IMR-90 (cell line): ENCODE measurements at regions not wholly inside any gene's neighbourhood (a gene's known extent, or its start where the extent isn't known, plus 50 kb on each side); places are given as distances from the start of the nearest gene placed in this dataset.

ENCODE experiments used
- ATAC-seq: fragments of 200-7000 bp; cut with Tn5 transposase; 2 replicates; pipeline ENCODE4 v1.9.1; 2020; ENCODE audit warnings: low read depth, mild to moderate bottlenecking, moderate library complexity
- BruUV-seq: library from RNA; stranded (reverse); fragments of 400-500 nt; replicated peaks from 2 replicates; lab custom pipeline; 2021; lab: Mats Ljungman, UMichigan
- CTCF ChIA-PET: fragments of 300-600 bp; formaldehyde crosslinking; extraction: SDS; loops from one replicate; lab custom pipeline; 2021; ENCODE audit warnings: antibody characterized with exemption; lab: Yijun Ruan, JAX
- POLR2A ChIA-PET: fragments of 300-600 bp; sonication (Branson Sonifier 250); formaldehyde crosslinking; loops from one replicate; lab custom pipeline; 2022; ENCODE audit warnings: antibody characterized with exemption; ENCODE audit not compliant: unreplicated experiment; lab: Charles Lee
- DNase-seq: peaks from one replicate; pipeline ENCODE4 v3.0.0; 2013
- H2AFZ ChIP-seq: replicated peaks from 2 replicates; pipeline ENCODE3; 2013; ENCODE audit warnings: low read length, mild to moderate bottlenecking; ENCODE audit not compliant: poor library complexity
- H2AK5ac ChIP-seq: 2 replicates; pipeline ENCODE4 v1.6.1; 2013; ENCODE audit warnings: low read depth, low read length, inconsistent platforms
- H2AK9ac ChIP-seq: replicated peaks from 2 replicates; pipeline ENCODE3; 2013; ENCODE audit warnings: mild to moderate bottlenecking, low read depth, low read length, moderate library complexity; ENCODE audit not compliant: poor library complexity
- H2BK120ac ChIP-seq: 2 replicates; pipeline ENCODE4 v1.6.1; 2013; ENCODE audit warnings: low read depth, low read length, inconsistent platforms
- H2BK15ac ChIP-seq: 3 replicates; pipeline ENCODE4 v1.6.1; 2013; ENCODE audit warnings: low read depth, low read length, inconsistent platforms
- H2BK20ac ChIP-seq: 2 replicates; pipeline ENCODE4 v1.6.1; 2013; ENCODE audit warnings: low read depth, mild to moderate bottlenecking, inconsistent platforms, low read length, moderate library complexity
- H2BK5ac ChIP-seq: 2 replicates; pipeline ENCODE4 v1.6.1; 2013; ENCODE audit warnings: mild to moderate bottlenecking, low read depth, low read length, inconsistent platforms; ENCODE audit not compliant: poor library complexity, severe bottlenecking
- H3K14ac ChIP-seq: replicated peaks from 2 replicates; pipeline ENCODE4 v1.6.1; 2013; ENCODE audit warnings: low read depth, low read length, inconsistent platforms
- H3K18ac ChIP-seq: 2 replicates; pipeline ENCODE4 v1.6.1; 2013; ENCODE audit warnings: low read depth, low read length, control low read depth
- H3K23ac ChIP-seq: 2 replicates; pipeline ENCODE4 v1.6.1; 2013; ENCODE audit warnings: low read depth, low read length, inconsistent platforms
- H3K27ac ChIP-seq: 2 replicates; pipeline ENCODE4 v1.5.1; 2013; ENCODE audit warnings: mild to moderate bottlenecking, control low read depth, low read length; ENCODE audit not compliant: insufficient read depth
- H3K27me3 ChIP-seq: 2 replicates; pipeline ENCODE4 v1.6.1; 2013; ENCODE audit warnings: low read length; ENCODE audit not compliant: control insufficient read depth, insufficient read depth
- H3K36me3 ChIP-seq: 2 replicates; pipeline ENCODE4 v1.6.1; 2013; ENCODE audit warnings: low read length, mixed read lengths; ENCODE audit not compliant: control insufficient read depth, insufficient read depth
- H3K4ac ChIP-seq: 2 replicates; pipeline ENCODE4 v1.6.1; 2013; ENCODE audit warnings: low read depth, low read length, inconsistent platforms
- H3K4me1 ChIP-seq: 2 replicates; pipeline ENCODE4 v1.6.1; 2013; ENCODE audit warnings: low read length, mixed read lengths; ENCODE audit not compliant: control insufficient read depth, insufficient read depth
- H3K4me2 ChIP-seq: 2 replicates; pipeline ENCODE4 v1.6.1; 2013; ENCODE audit warnings: low read depth, mild to moderate bottlenecking, control low read depth, low read length, moderate library complexity
- H3K4me3 ChIP-seq: 2 replicates; pipeline ENCODE4 v1.5.1; 2013; ENCODE audit warnings: low read depth, mild to moderate bottlenecking, control low read depth, low read length, moderate library complexity; ENCODE audit not compliant: insufficient read depth
- H3K56ac ChIP-seq: 2 replicates; pipeline ENCODE4 v1.6.1; 2013; ENCODE audit warnings: low read length, inconsistent platforms; ENCODE audit not compliant: insufficient read depth; ENCODE audit errors: extremely low read depth
- H3K79me1 ChIP-seq, 2 experiments: 2 replicates each; pipeline ENCODE4 v1.6.1; 2013; ENCODE audit warnings: low read length in 2 of 2, inconsistent platforms in 1 of 2, low read depth in 1 of 2
- H3K9ac ChIP-seq: 2 replicates; pipeline ENCODE4 v1.6.1; 2013; ENCODE audit warnings: low read depth, low read length, control low read depth
- H3K9me1 ChIP-seq: 2 replicates; pipeline ENCODE4 v1.6.1; 2013; ENCODE audit warnings: low read length, inconsistent platforms; ENCODE audit not compliant: insufficient read depth
- H3K9me3 ChIP-seq: 2 replicates; pipeline ENCODE4 v1.6.1; 2013; ENCODE audit warnings: low read length; ENCODE audit not compliant: control insufficient read depth, insufficient read depth
- H4K20me1 ChIP-seq: 2 replicates; pipeline ENCODE4 v1.6.1; 2013; ENCODE audit warnings: low read length, inconsistent platforms; ENCODE audit not compliant: insufficient read depth
- H4K5ac ChIP-seq: 2 replicates; pipeline ENCODE4 v1.6.1; 2013; ENCODE audit warnings: mild to moderate bottlenecking, low read depth, low read length, control low read depth
- H4K8ac ChIP-seq, 2 experiments: 2 replicates each; pipeline ENCODE4 v1.6.1; 2013; ENCODE audit warnings: low read depth in 2 of 2, low read length in 2 of 2, control low read depth in 1 of 2, inconsistent platforms in 1 of 2
- H4K91ac ChIP-seq: 2 replicates; pipeline ENCODE4 v1.6.1; 2013; ENCODE audit warnings: low read depth, low read length, inconsistent platforms; ENCODE audit not compliant: insufficient read depth
- CEBPB ChIP-seq: IDR thresholded peaks from 2 replicates; pipeline ENCODE4 v1.6.1; 2012; ENCODE audit warnings: low read depth, low read length, improper control_type of control experiment
- FOS ChIP-seq: fragments of 150-350 bp; IDR thresholded peaks from 2 replicates; pipeline ENCODE4 v1.6.1; 2016; ENCODE audit warnings: low read depth, low read length
- MAFK ChIP-seq: IDR thresholded peaks from 2 replicates; pipeline ENCODE4 v1.6.1; 2012; ENCODE audit warnings: low read depth, low read length, improper control_type of control experiment
- MAZ ChIP-seq: IDR thresholded peaks from 2 replicates; pipeline ENCODE4 v1.6.1; 2012; ENCODE audit warnings: low read depth, mild to moderate bottlenecking, low read length, improper control_type of control experiment, moderate library complexity, borderline replicate concordance
- MXI1 ChIP-seq: IDR thresholded peaks from 2 replicates; pipeline ENCODE4 v1.6.1; 2012; ENCODE audit warnings: low read depth, mild to moderate bottlenecking, low read length, moderate library complexity, borderline replicate concordance
- NFE2L2 ChIP-seq: fragments of 150-350 bp; IDR thresholded peaks from 2 replicates; pipeline ENCODE4 v1.6.1; 2016; ENCODE audit warnings: low read depth, mild to moderate bottlenecking, low read length
- RAD21 ChIP-seq: IDR thresholded peaks from 2 replicates; pipeline ENCODE4 v1.6.1; 2012; ENCODE audit warnings: low read length, improper control_type of control experiment
- RCOR1 ChIP-seq: IDR thresholded peaks from 2 replicates; pipeline ENCODE4 v1.6.1; 2012; ENCODE audit warnings: mild to moderate bottlenecking, low read length, improper control_type of control experiment; ENCODE audit not compliant: insufficient replicate concordance
- RFX5 ChIP-seq: IDR thresholded peaks from 2 replicates; pipeline ENCODE4 v1.8.0; 2012; ENCODE audit warnings: low read depth, mild to moderate bottlenecking, low read length, moderate library complexity
- SMC3 ChIP-seq: fragments of 150-350 bp; IDR thresholded peaks from 2 replicates; pipeline ENCODE4 v1.6.1; 2016; ENCODE audit warnings: low read depth, mild to moderate bottlenecking, antibody characterized with exemption, low read length, moderate library complexity
- dilution Hi-C: fragments of 300-500 bp; cut with HindIII; formaldehyde crosslinking; loops from one replicate; pipeline ENCODE4 v1.14.3; 2018; ENCODE audit warnings: low sequenced_read_pairs; ENCODE audit not compliant: unreplicated experiment
- in situ Hi-C: fragments of 300-500 bp; cut with MboI; formaldehyde crosslinking; loops from 3 replicates; pipeline ENCODE4 v1.14.3; 2019; ENCODE audit warnings: low sequenced_read_pairs, inconsistent platforms, mixed read lengths
- intact Hi-C: fragments of 100-400 bp; cut with micrococcal nuclease; formaldehyde crosslinking; loops from 2 replicates; pipeline ENCODE4 v1.10.0; 2022
- TF ChIP-seq, protein P1 (sequence below): fragments of 150-350 bp; IDR thresholded peaks from 2 replicates; pipeline ENCODE4 v1.6.1; 2017; ENCODE audit warnings: mild to moderate bottlenecking, antibody characterized with exemption, low read length, low read depth
- TF ChIP-seq, protein P2 (sequence below): fragments of 150-350 bp; IDR thresholded peaks from 2 replicates; pipeline ENCODE4 v1.6.1; 2016; ENCODE audit warnings: low read depth, mild to moderate bottlenecking, low read length, moderate library complexity, borderline replicate concordance

DNA sequence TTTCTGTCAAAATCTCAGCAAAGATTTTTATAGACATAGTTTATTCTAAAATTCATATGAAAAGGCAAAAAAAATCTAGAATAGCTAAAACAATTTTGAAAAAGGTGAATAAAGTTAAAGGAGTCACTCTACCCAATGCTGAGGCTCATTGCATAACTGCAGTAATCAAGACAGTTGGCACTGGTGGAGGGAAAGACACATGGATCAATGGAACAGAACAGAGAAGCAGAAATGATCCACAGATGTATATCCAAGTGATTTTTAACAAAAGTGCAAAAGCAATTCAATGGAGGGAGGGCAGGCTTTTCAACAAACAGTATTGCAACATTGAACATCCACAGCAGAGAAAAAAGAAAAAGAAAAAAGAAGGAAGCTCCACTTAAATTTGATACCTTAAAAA lies 162.8 kb downstream of the RBM43 start:
- Histone ChIP-seq H3K9me1 (no peaks in the 10 kb centered on the region), H3K36me3 (no peaks in the 10 kb centered on the region), H3K23ac (no peak overlapping the region), H4K91ac (no peak overlapping the region), H3K14ac (no peak overlapping the region), H3K9me3 (0 out of 2 replicates have a peak, but pooled peaks cover 3% of the 10 kb centered on the region), H3K18ac (no peak overlapping the region), H2AFZ (no peak overlapping the region), H2BK20ac (no peak overlapping the region), H3K4ac (no peak overlapping the region), H3K4me2 (no peak overlapping the region), H4K5ac (no peak overlapping the region), H3K56ac (no peak overlapping the region), H4K8ac (no peak overlapping the region), H2AK9ac (no peak overlapping the region), H3K9ac (no peak overlapping the region), H2BK15ac (no peak overlapping the region), H2BK120ac (no peak overlapping the region), H2BK5ac (no peak overlapping the region), H3K27me3 (no peaks in the 10 kb centered on the region), H3K79me1 (no peaks in the 10 kb centered on the region), H2AK5ac (no peak overlapping the region), H3K4me1 (no peaks in the 10 kb centered on the region), H3K4me3 (no peak overlapping the region), H4K20me1 (no peaks in the 10 kb centered on the region), H3K27ac (no peak overlapping the region)
- no TSS peak for BruUV-seq
- in situ Hi-C loops (no loop called here), dilution Hi-C loops (no loop called here), intact Hi-C loops (no loop called here)
- DNase-seq (no peak), ATAC-seq (no peak)
- TF ChIP-seq FOS = no peak
- no peak for TF ChIP-seq CEBPB
- no peak for TF ChIP-seq MAZ
- TF ChIP-seq RAD21 = no peak
- no peak for TF ChIP-seq MAFK
- TF ChIP-seq RCOR1 = no peak
- no peak for TF ChIP-seq SMC3
- TF ChIP-seq, protein P1, sequence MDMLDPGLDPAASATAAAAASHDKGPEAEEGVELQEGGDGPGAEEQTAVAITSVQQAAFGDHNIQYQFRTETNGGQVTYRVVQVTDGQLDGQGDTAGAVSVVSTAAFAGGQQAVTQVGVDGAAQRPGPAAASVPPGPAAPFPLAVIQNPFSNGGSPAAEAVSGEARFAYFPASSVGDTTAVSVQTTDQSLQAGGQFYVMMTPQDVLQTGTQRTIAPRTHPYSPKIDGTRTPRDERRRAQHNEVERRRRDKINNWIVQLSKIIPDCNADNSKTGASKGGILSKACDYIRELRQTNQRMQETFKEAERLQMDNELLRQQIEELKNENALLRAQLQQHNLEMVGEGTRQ = no peak
- no peak for TF ChIP-seq MXI1
- no peak for TF ChIP-seq NFE2L2
- TF ChIP-seq, protein P2, sequence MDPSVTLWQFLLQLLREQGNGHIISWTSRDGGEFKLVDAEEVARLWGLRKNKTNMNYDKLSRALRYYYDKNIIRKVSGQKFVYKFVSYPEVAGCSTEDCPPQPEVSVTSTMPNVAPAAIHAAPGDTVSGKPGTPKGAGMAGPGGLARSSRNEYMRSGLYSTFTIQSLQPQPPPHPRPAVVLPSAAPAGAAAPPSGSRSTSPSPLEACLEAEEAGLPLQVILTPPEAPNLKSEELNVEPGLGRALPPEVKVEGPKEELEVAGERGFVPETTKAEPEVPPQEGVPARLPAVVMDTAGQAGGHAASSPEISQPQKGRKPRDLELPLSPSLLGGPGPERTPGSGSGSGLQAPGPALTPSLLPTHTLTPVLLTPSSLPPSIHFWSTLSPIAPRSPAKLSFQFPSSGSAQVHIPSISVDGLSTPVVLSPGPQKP = no peak
- TF ChIP-seq RFX5 = no peak
- ChIA-PET POLR2A (no interaction called here), CTCF (interaction anchor here (1.3 kb wide), 1 partner anchor 29 kb away, joined by 3 read pairs; no protein-coding TSS in a partner anchor)
